GM19452 (cell line): ENCODE measurements at regions not wholly inside any gene's neighbourhood (a gene's known extent, or its start where the extent isn't known, plus 50 kb on each side); places are given as distances from the start of the nearest gene placed in this dataset.

Experiments
- ATAC-seq: cut with Tn5 transposase; IDR thresholded peaks from one replicate; pipeline ENCODE4 v1.9.1; 2021; ENCODE audit not compliant: unreplicated experiment

- no peak for ATAC-seq
Measured at GRCh38 chr1:187079330-187079729, 250.6 kb downstream of the PLA2G4A start.

GRCh38 chr1:187091666-187092065 lies 262.9 kb downstream of the PLA2G4A start:
- ATAC-seq, result no peak

- no peak for ATAC-seq
Measured at GRCh38 chr1:187092104-187092503, 263.4 kb downstream of the PLA2G4A start.

GRCh38 chr1:187096689-187097088 lies 267.9 kb downstream of the PLA2G4A start:
- ATAC-seq, result no peak

- no peak for ATAC-seq
Measured at GRCh38 chr1:187110351-187110750, 281.6 kb downstream of the PLA2G4A start.

- no peak for ATAC-seq
Measured at GRCh38 chr1:187114792-187115191, 286.0 kb downstream of the PLA2G4A start.

GRCh38 chr1:187121661-187122060 lies 292.9 kb downstream of the PLA2G4A start:
- ATAC-seq, result no peak

- no peak for ATAC-seq
Measured at GRCh38 chr1:187122566-187122965, 293.8 kb downstream of the PLA2G4A start.

GRCh38 chr1:187129132-187129531 lies 300.4 kb downstream of the PLA2G4A start:
- no peak for ATAC-seq

GRCh38 chr1:187143783-187144182 lies 315.0 kb downstream of the PLA2G4A start:
- no peak for ATAC-seq

GRCh38 chr1:187146388-187146787 lies 317.6 kb downstream of the PLA2G4A start:
- no peak for ATAC-seq

GRCh38 chr1:187151555-187151954 lies 322.8 kb downstream of the PLA2G4A start:
- no peak for ATAC-seq

- no peak for ATAC-seq
Measured at GRCh38 chr1:187153047-187153446, 324.3 kb downstream of the PLA2G4A start.

GRCh38 chr1:187157115-187157514 lies 328.4 kb downstream of the PLA2G4A start:
- no peak for ATAC-seq

GRCh38 chr1:187157552-187157951 lies 328.8 kb downstream of the PLA2G4A start:
- ATAC-seq, result no peak

- ATAC-seq, result no peak
Measured at GRCh38 chr1:187167555-187167954, 338.8 kb downstream of the PLA2G4A start.

- no peak for ATAC-seq
Measured at GRCh38 chr1:187168297-187168696, 339.5 kb downstream of the PLA2G4A start.

GRCh38 chr1:187185389-187185788 lies 356.6 kb downstream of the PLA2G4A start:
- no peak for ATAC-seq

- ATAC-seq, result no peak
Measured at GRCh38 chr1:187197685-187198084, 368.9 kb downstream of the PLA2G4A start.

GRCh38 chr1:187203257-187203656 lies 374.5 kb downstream of the PLA2G4A start:
- ATAC-seq, result no peak

GRCh38 chr1:187212377-187212776 lies 383.6 kb downstream of the PLA2G4A start:
- no peak for ATAC-seq

GRCh38 chr1:187226396-187226795 lies 397.6 kb downstream of the PLA2G4A start:
- no peak for ATAC-seq

GRCh38 chr1:187228790-187229189 lies 400.0 kb downstream of the PLA2G4A start:
- no peak for ATAC-seq

- ATAC-seq, result no peak
Measured at GRCh38 chr1:187229496-187229895, 400.7 kb downstream of the PLA2G4A start.
